Lower lobe of right lung (tissue), 2 donors: ENCODE measurements at regions not wholly inside any gene's neighbourhood (a gene's known extent, or its start where the extent isn't known, plus 50 kb on each side); places are given as distances from the start of the nearest gene placed in this dataset.

Source experiments
- ATAC-seq, 2 donors: fragments of 200-7000 bp; cut with Tn5 transposase; one replicate each; pipeline ENCODE4 v1.9.1; 2020 to 2022; ENCODE audit warnings: mild to moderate bottlenecking in 2 of 2, moderate library complexity in 2 of 2
- DNase-seq: peaks from one replicate; pipeline ENCODE4 v3.0.0-alpha.2; 2020
- H3K27ac ChIP-seq: fragments of 200-600 bp; one replicate; pipeline ENCODE4 v1.8.0; 2022
- H3K27me3 ChIP-seq: fragments of 200-600 bp; one replicate; pipeline ENCODE4 v1.8.0; 2022; ENCODE audit warnings: low read depth
- H3K36me3 ChIP-seq: fragments of 200-600 bp; one replicate; pipeline ENCODE4 v1.8.0; 2022; ENCODE audit warnings: mild to moderate bottlenecking
- H3K4me1 ChIP-seq: fragments of 200-600 bp; one replicate; pipeline ENCODE4 v1.8.0; 2022
- H3K4me3 ChIP-seq: fragments of 200-600 bp; one replicate; pipeline ENCODE4 v1.8.0; 2022; ENCODE audit warnings: mild to moderate bottlenecking
- H3K9me3 ChIP-seq: fragments of 200-600 bp; one replicate; pipeline ENCODE4 v1.8.0; 2022
- CTCF ChIP-seq: fragments of 200-600 bp; IDR thresholded peaks from one replicate; pipeline ENCODE4 v1.8.0; 2022; ENCODE audit warnings: antibody characterized with exemption, mild to moderate bottlenecking
- intact Hi-C: fragments of 100-400 bp; cut with DNase I; formaldehyde crosslinking; loops from one replicate; pipeline ENCODE4 v1.11.0; 2022
- donor health status: DM: no; HTN: yes; CAD: no; lungs with severe emphysema.

- TF ChIP-seq CTCF: no peak
- no peaks in the 10 kb centered on the region for H3K36me3 ChIP-seq
- H3K9me3 ChIP-seq: no peaks in the 10 kb centered on the region
- ATAC-seq: no peak
- DNase-seq: no peak
- H3K4me3 ChIP-seq: no peak overlapping the region
- no peaks in the 10 kb centered on the region for H3K4me1 ChIP-seq
- no peak overlapping the region for H3K27ac ChIP-seq
- no peaks in the 10 kb centered on the region for H3K27me3 ChIP-seq
- intact Hi-C loops: no loop called here
These were observed 84.5 kb upstream of the MAN2A1 start for GRCh38 chr5:109605207-109605730.

- intact Hi-C loops: no loop called here
- ATAC-seq (no peak), DNase-seq (no peak)
- no peaks in the 10 kb centered on the region for H3K27me3 ChIP-seq
- no peak for TF ChIP-seq CTCF
- no peak overlapping the region for H3K27ac ChIP-seq
- no peaks in the 10 kb centered on the region for H3K36me3 ChIP-seq
- no peaks in the 10 kb centered on the region for H3K9me3 ChIP-seq
- no peaks in the 10 kb centered on the region for H3K4me1 ChIP-seq
- H3K4me3 ChIP-seq: no peak overlapping the region
These were observed 85.0 kb upstream of the MAN2A1 start for GRCh38 chr5:109604758-109605157.

GRCh38 chr5:109601736-109602135, 88.0 kb upstream of the MAN2A1 start:
- Histone ChIP-seq H3K4me1 (no peaks in the 10 kb centered on the region), H3K9me3 (no peaks in the 10 kb centered on the region), H3K27ac (no peak overlapping the region), H3K4me3 (no peak overlapping the region), H3K27me3 (no peaks in the 10 kb centered on the region), H3K36me3 (no peaks in the 10 kb centered on the region)
- TF ChIP-seq CTCF: no peak
- intact Hi-C loops: no loop called here
- DNase-seq (no peak), ATAC-seq (no peak)

GRCh38 chr5:109597893-109598292, 91.8 kb upstream of the MAN2A1 start:
- intact Hi-C loops: no loop called here
- no peaks in the 10 kb centered on the region for H3K9me3 ChIP-seq
- no peak for ATAC-seq

GRCh38 chr5:109594217-109594616, 95.5 kb upstream of the MAN2A1 start:
- H3K4me3 ChIP-seq: no peak overlapping the region
- H3K9me3 ChIP-seq: no peaks in the 10 kb centered on the region
- no peaks in the 10 kb centered on the region for H3K4me1 ChIP-seq
- no peaks in the 10 kb centered on the region for H3K27me3 ChIP-seq
- no peak for ATAC-seq
- no peaks in the 10 kb centered on the region for H3K36me3 ChIP-seq
- no peak overlapping the region for H3K27ac ChIP-seq
- no peak for TF ChIP-seq CTCF
- DNase-seq: no peak
- intact Hi-C loops: no loop called here

More at GRCh38 chr5:109597893-109598292, 91.8 kb upstream of the MAN2A1 start:
- no peak for TF ChIP-seq CTCF
- no peak overlapping the region for H3K4me3 ChIP-seq
- H3K4me1 ChIP-seq: no peaks in the 10 kb centered on the region
- H3K27ac ChIP-seq: no peak overlapping the region
- no peaks in the 10 kb centered on the region for H3K36me3 ChIP-seq
- DNase-seq: no peak
- no peaks in the 10 kb centered on the region for H3K27me3 ChIP-seq

GRCh38 chr5:109590799-109591198, 98.9 kb upstream of the MAN2A1 start:
- Histone ChIP-seq H3K4me3 (no peak overlapping the region), H3K36me3 (no peaks in the 10 kb centered on the region), H3K27ac (no peak overlapping the region), H3K4me1 (no peaks in the 10 kb centered on the region), H3K9me3 (no peaks in the 10 kb centered on the region), H3K27me3 (no peaks in the 10 kb centered on the region)
- no peak for DNase-seq
- intact Hi-C loops: no loop called here
- no peak for TF ChIP-seq CTCF
- no peak for ATAC-seq
